Colonic mucosa (tissue), 4 donors: ENCODE measurements at regions not wholly inside any gene's neighbourhood (a gene's known extent, or its start where the extent isn't known, plus 50 kb on each side); places are given as distances from the start of the nearest gene placed in this dataset.

ENCODE experiments used
- DNase-seq: peaks from one replicate; pipeline ENCODE4 v3.0.0-alpha.2; 2020
- H3K27ac ChIP-seq: fragments of 200-600 bp; one replicate; pipeline ENCODE4 v1.8.0; 2021
- H3K27me3 ChIP-seq: fragments of 200-600 bp; one replicate; pipeline ENCODE4 v1.8.0; 2021
- H3K36me3 ChIP-seq: fragments of 200-600 bp; one replicate; pipeline ENCODE4 v1.8.0; 2021
- H3K4me1 ChIP-seq: fragments of 200-600 bp; one replicate; pipeline ENCODE4 v1.8.0; 2021; ENCODE audit warnings: mild to moderate bottlenecking
- H3K4me3 ChIP-seq: fragments of 200-600 bp; one replicate; pipeline ENCODE4 v1.8.0; 2021
- H3K9ac ChIP-seq, 2 donors: one replicate each; pipeline ENCODE4 v1.7.0; 2013; ENCODE audit warnings: control low read depth in 2 of 2, low read depth in 2 of 2, low read length in 2 of 2
- H3K9me3 ChIP-seq: fragments of 200-600 bp; one replicate; pipeline ENCODE4 v1.8.0; 2021
- CTCF ChIP-seq: fragments of 200-600 bp; IDR thresholded peaks from one replicate; pipeline ENCODE4 v1.8.0; 2022; ENCODE audit warnings: antibody characterized with exemption, mild to moderate bottlenecking
- intact Hi-C: fragments of 100-400 bp; cut with DNase I; formaldehyde crosslinking; loops from one replicate; pipeline ENCODE4 v1.14.1; 2022
- donor health status: healthy.
- donor health status: DM: no; HTN: no; CAD: no.
- donor health status: DM: no; HTN: no; CAD: no.

DNA sequence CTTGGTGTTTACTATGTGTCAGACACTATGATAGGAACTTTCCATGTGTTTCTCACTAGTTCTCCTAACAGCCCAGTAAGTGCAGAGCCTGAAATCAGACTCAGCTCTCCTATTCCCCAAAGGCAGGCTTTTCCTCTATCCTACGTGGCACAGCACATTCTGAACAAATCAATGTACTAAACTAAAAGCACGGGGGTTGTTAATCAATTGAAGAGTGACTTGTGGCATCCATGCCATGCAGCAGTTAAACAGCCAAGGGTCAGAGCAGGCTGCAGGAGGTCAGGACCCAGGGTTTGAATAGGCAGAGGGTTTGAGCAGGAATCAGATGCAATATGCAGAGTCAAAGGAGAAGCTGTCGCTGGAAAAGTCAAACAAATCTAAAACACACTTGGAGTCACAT is 289.7 kb upstream of the LDB2 start:
- no peak overlapping the region for H3K4me3 ChIP-seq
- no peaks in the 10 kb centered on the region for H3K4me1 ChIP-seq
- H3K9me3 ChIP-seq = no peaks in the 10 kb centered on the region
- DNase-seq = no peak
- no peak for TF ChIP-seq CTCF
- H3K27me3 ChIP-seq = no peaks in the 10 kb centered on the region
- H3K9ac ChIP-seq = no peak overlapping the region
- intact Hi-C loops = no loop called here
- no peak overlapping the region for H3K27ac ChIP-seq
- no peaks in the 10 kb centered on the region for H3K36me3 ChIP-seq

GRCh38 chr4:17187003-17187402 is 288.6 kb upstream of the LDB2 start:
- no peaks in the 10 kb centered on the region for H3K27me3 ChIP-seq
- no peak overlapping the region for H3K4me3 ChIP-seq
- no peak overlapping the region for H3K9ac ChIP-seq
- intact Hi-C loops = no loop called here
- H3K4me1 ChIP-seq = no peaks in the 10 kb centered on the region
- no peak overlapping the region for H3K27ac ChIP-seq
- DNase-seq = no peak
- no peaks in the 10 kb centered on the region for H3K9me3 ChIP-seq
- no peaks in the 10 kb centered on the region for H3K36me3 ChIP-seq
- no peak for TF ChIP-seq CTCF

DNA sequence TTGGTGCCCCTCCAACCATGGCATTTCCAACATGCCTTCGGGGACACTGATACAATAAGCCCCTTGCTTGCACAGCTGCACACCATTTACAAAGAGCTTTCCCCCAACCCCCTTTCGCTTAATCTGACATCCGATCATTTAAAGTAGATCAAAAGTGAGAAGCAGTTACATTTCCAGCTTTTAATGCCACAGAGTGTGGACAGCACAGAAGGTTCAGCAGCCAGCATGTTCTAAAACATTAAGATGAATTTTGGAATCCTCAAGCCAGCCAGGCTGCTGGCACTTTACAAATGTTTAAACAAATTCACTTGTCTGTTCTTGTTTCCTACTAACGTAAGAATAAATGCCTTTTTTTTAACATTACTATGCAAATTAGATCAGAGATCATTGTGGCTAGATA is 284.4 kb upstream of the LDB2 start:
- Histone ChIP-seq H3K9me3 (no peaks in the 10 kb centered on the region), H3K27me3 (no peaks in the 10 kb centered on the region), H3K4me3 (no peak overlapping the region), H3K36me3 (no peaks in the 10 kb centered on the region), H3K4me1 (no peaks in the 10 kb centered on the region), H3K27ac (no peak overlapping the region), H3K9ac (no peak overlapping the region)
- intact Hi-C loops = no loop called here
- no peak for TF ChIP-seq CTCF
- no peak for DNase-seq

DNA sequence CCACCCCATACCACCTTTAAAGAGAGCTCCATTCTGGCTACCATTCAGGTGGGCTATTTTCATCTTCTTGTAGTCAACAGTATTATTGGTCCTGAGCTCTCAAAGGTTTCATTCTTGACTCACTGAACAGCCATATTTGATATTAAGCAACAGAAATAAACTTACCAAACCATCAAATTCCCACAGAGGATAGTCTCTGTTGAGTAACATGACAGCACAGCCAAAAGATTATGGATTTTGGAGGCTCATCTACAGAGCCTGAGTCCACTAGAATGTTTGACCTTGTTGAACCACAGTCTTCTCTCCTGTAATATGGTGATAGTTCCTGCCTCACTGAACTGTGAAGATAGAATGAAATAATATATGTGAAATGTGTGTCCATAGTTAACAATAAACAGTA is 276.3 kb upstream of the LDB2 start:
- TF ChIP-seq CTCF = no peak
- Histone ChIP-seq H3K9me3 (no peaks in the 10 kb centered on the region), H3K9ac (no peak overlapping the region), H3K27me3 (no peaks in the 10 kb centered on the region), H3K4me3 (no peak overlapping the region), H3K36me3 (no peaks in the 10 kb centered on the region), H3K4me1 (no peaks in the 10 kb centered on the region), H3K27ac (no peak overlapping the region)
- DNase-seq = no peak
- intact Hi-C loops = no loop called here

GRCh38 chr4:17173300-17173699 is 274.9 kb upstream of the LDB2 start:
- Histone ChIP-seq H3K27ac (no peak overlapping the region), H3K4me3 (no peak overlapping the region), H3K9me3 (no peaks in the 10 kb centered on the region), H3K27me3 (no peaks in the 10 kb centered on the region), H3K4me1 (no peaks in the 10 kb centered on the region), H3K9ac (no peak overlapping the region), H3K36me3 (no peaks in the 10 kb centered on the region)
- intact Hi-C loops = no loop called here
- TF ChIP-seq CTCF = no peak
- DNase-seq = no peak

DNA sequence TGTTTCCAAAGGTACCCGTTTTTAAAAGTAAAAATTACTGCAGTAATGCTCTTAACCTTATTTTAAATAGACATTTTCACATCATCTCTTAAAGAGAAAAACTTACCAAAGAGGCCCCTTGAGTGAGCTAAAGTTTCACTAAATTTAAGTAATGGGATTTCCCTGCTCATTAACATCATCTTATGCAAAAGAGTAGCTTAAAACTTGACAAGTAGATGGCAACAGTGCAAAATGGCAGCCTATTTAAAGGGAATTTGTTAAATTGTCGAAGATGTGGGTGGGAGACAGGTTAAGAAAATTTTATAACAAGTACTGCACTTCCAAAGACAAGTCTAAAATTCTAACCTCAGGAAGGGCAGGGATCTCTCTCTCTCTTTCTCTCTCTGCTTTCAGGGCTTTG is 271.7 kb upstream of the LDB2 start:
- Histone ChIP-seq H3K4me3 (no peak overlapping the region), H3K9me3 (no peaks in the 10 kb centered on the region), H3K27me3 (no peaks in the 10 kb centered on the region), H3K27ac (no peak overlapping the region), H3K9ac (no peak overlapping the region), H3K4me1 (no peaks in the 10 kb centered on the region), H3K36me3 (no peaks in the 10 kb centered on the region)
- TF ChIP-seq CTCF = no peak
- DNase-seq = no peak
- intact Hi-C loops = no loop called here
